ENCODE measurements at regions not wholly inside any gene's neighbourhood (a gene's known extent, or its start where the extent isn't known, plus 50 kb on each side); places are given as distances from the start of the nearest gene placed in this dataset.

DNA sequence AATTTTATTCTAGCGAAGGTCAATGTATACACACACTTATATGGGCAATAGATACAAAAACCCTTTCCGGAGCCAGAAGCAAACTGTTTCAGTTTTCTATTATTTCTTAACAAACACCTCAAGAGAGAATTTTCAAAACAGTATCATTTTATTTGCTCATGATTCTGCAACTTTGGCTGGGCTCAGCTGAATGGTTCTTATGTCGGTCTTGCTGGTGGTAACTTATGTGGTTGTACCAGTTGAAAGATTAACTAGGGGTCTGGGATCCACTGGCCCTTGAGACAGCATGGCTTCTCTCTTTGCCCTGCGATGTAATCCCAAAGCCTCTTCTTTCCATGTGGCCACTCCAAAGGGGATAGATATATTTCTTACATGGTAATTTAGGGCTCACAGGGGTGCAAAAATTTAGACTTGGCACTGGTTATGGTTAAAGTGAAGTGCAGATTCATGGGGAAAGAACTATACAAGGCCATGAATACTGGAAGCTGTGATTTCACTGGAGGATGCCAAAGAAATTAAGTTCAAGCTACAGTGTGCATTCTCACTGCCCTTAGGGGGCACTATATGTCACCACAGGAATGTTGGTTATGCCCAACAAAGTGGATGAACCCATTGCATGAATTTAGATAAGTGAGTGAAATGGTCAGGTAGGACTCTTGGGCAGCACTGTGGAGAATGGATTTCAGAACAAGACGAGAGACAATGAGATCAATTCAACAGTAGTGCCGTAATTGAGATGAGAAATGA is 94.3 kb upstream of the NAV3 start:
- no peak for TF ChIP-seq POLR2A (IDR thresholded peaks at IDR 0.05)
- TF ChIP-seq, protein P1, sequence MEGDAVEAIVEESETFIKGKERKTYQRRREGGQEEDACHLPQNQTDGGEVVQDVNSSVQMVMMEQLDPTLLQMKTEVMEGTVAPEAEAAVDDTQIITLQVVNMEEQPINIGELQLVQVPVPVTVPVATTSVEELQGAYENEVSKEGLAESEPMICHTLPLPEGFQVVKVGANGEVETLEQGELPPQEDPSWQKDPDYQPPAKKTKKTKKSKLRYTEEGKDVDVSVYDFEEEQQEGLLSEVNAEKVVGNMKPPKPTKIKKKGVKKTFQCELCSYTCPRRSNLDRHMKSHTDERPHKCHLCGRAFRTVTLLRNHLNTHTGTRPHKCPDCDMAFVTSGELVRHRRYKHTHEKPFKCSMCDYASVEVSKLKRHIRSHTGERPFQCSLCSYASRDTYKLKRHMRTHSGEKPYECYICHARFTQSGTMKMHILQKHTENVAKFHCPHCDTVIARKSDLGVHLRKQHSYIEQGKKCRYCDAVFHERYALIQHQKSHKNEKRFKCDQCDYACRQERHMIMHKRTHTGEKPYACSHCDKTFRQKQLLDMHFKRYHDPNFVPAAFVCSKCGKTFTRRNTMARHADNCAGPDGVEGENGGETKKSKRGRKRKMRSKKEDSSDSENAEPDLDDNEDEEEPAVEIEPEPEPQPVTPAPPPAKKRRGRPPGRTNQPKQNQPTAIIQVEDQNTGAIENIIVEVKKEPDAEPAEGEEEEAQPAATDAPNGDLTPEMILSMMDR (IDR thresholded peaks at IDR 0.05) = no peak

All from adrenal gland (tissue), 5 donors.